ENCODE measurements at regions not wholly inside any gene's neighbourhood (a gene's known extent, or its start where the extent isn't known, plus 50 kb on each side); places are given as distances from the start of the nearest gene placed in this dataset.
"Not testable (repeated sequence)": the region's sequence is repeated elsewhere in the genome, so short reads cannot be mapped to it uniquely, and the experiment has no call there.

DNA sequence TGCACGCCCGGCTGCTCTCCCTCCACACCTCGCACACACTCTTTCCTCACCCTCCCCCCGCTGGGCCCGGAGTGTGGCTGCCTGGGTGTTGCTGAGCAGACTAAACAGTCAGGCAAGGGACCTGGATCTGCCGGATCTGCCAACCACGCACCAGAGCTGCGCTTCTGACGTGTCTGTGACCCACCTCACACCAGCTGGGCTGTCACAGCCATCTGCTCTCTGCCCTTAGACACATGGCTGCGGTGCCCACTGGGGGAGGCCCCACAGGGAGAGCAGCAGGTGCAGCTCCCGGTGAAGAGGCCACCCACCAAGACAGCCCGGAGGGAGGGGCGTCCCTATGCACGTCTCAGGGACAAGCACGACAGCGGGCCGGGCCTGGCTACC, 5403.1 kb upstream of the TPTE start:
- H3K4me2 ChIP-seq (ENCODE audit: low read length); H3K27me3 ChIP-seq (ENCODE audit: insufficient read depth, low read depth, low read length); H3K9ac ChIP-seq (ENCODE audit: low read length); H3K4me3 ChIP-seq (ENCODE audit: low read length); H3K9me3 ChIP-seq (ENCODE audit: low read length); H3K9me2 ChIP-seq (ENCODE audit: insufficient read depth, low read length); H3K36me3 ChIP-seq (ENCODE audit: insufficient read depth, low read length); H4K20me1 ChIP-seq (ENCODE audit: insufficient read depth); H3K27ac ChIP-seq (ENCODE audit: low read length); H3F3A ChIP-seq (ENCODE audit: insufficient read depth, low read length, poor library complexity, severe bottlenecking); H3K79me2 ChIP-seq (replicated peaks; ENCODE audit: insufficient read depth, low read length); H2AFZ ChIP-seq (ENCODE audit: low read depth, low read length): not testable (repeated sequence)

- not testable (repeated sequence) for H2AFZ ChIP-seq (ENCODE audit: low read depth, low read length); H3K27ac ChIP-seq (ENCODE audit: low read length); H3K79me2 ChIP-seq (replicated peaks; ENCODE audit: insufficient read depth, low read length); H3F3A ChIP-seq (ENCODE audit: insufficient read depth, low read length, poor library complexity, severe bottlenecking); H4K20me1 ChIP-seq (ENCODE audit: insufficient read depth); H3K36me3 ChIP-seq (ENCODE audit: insufficient read depth, low read length); H3K4me2 ChIP-seq (ENCODE audit: low read length); H3K4me3 ChIP-seq (ENCODE audit: low read length); H3K9ac ChIP-seq (ENCODE audit: low read length); H3K27me3 ChIP-seq (ENCODE audit: insufficient read depth, low read depth, low read length); H3K9me3 ChIP-seq (ENCODE audit: low read length); H3K9me2 ChIP-seq (ENCODE audit: insufficient read depth, low read length)
Observed at GRCh38 chr21:5119179-5119578, 5402.2 kb upstream of the TPTE start.

GRCh38 chr21:5121399-5121798, 5400.0 kb upstream of the TPTE start:
- H3F3A ChIP-seq (ENCODE audit: insufficient read depth, low read length, poor library complexity, severe bottlenecking); H3K4me2 ChIP-seq (ENCODE audit: low read length); H3K9ac ChIP-seq (ENCODE audit: low read length); H3K79me2 ChIP-seq (replicated peaks; ENCODE audit: insufficient read depth, low read length); H3K27ac ChIP-seq (ENCODE audit: low read length); H3K36me3 ChIP-seq (ENCODE audit: insufficient read depth, low read length); H3K4me3 ChIP-seq (ENCODE audit: low read length); H4K20me1 ChIP-seq (ENCODE audit: insufficient read depth); H3K9me2 ChIP-seq (ENCODE audit: insufficient read depth, low read length); H3K9me3 ChIP-seq (ENCODE audit: low read length); H2AFZ ChIP-seq (ENCODE audit: low read depth, low read length); H3K27me3 ChIP-seq (ENCODE audit: insufficient read depth, low read depth, low read length): not testable (repeated sequence)

- not testable (repeated sequence) for H3K27ac ChIP-seq (ENCODE audit: low read length); H3F3A ChIP-seq (ENCODE audit: insufficient read depth, low read length, poor library complexity, severe bottlenecking); H3K36me3 ChIP-seq (ENCODE audit: insufficient read depth, low read length); H3K27me3 ChIP-seq (ENCODE audit: insufficient read depth, low read depth, low read length); H3K4me2 ChIP-seq (ENCODE audit: low read length); H3K9me2 ChIP-seq (ENCODE audit: insufficient read depth, low read length); H3K9ac ChIP-seq (ENCODE audit: low read length); H2AFZ ChIP-seq (ENCODE audit: low read depth, low read length); H3K79me2 ChIP-seq (replicated peaks; ENCODE audit: insufficient read depth, low read length); H3K4me3 ChIP-seq (ENCODE audit: low read length); H4K20me1 ChIP-seq (ENCODE audit: insufficient read depth); H3K9me3 ChIP-seq (ENCODE audit: low read length)
Observed at GRCh38 chr21:5121849-5122248, 5399.5 kb upstream of the TPTE start.

DNA sequence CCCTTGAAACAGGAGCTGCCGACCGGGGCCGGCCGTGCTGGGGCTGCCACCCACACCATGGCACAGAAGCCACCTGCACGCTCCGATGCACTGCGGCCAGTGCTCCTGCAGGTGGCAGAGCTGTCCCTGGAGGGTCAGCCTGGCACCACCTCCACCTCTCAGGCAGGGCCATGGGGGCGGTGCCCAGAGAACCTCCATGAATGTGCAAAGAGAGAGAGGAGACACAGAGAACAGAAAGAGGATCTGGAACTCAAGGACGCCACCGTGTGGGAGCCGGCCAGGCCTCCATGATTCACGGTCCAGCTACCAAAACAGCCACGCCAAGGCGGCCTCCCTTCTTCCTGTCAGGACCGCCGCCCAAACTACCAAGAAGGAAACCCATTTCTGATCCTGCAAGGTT, 5397.7 kb upstream of the TPTE start:
- not testable (repeated sequence) for H3K4me2 ChIP-seq (ENCODE audit: low read length)

DNA sequence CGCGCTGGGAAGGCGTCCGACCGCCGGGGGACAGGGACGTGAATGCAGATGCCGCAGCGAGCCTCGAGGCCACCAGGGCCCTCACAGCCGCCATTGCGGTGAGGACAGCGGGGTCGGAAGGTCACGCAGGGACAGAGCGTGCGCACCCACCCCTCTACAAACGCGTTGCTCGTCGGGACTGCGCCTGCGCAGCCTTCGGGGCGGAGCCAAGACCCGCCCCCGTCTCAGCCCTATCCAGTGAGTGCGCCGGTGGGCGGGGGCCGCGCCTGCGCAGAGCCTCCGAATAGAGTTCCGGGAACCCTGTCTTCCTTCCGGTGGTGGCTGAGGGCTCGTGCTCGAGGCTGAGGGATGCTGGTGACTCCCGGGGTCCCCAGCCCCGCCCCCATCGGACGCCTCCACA, 5393.1 kb upstream of the TPTE start:
- not testable (repeated sequence) for H3K27ac ChIP-seq (ENCODE audit: low read length)

More for the DNA sequence above, 5397.7 kb upstream of the TPTE start:
- not testable (repeated sequence) for H3K27ac ChIP-seq (ENCODE audit: low read length); H2AFZ ChIP-seq (ENCODE audit: low read depth, low read length); H3K9me2 ChIP-seq (ENCODE audit: insufficient read depth, low read length); H3K9me3 ChIP-seq (ENCODE audit: low read length); H3F3A ChIP-seq (ENCODE audit: insufficient read depth, low read length, poor library complexity, severe bottlenecking); H3K27me3 ChIP-seq (ENCODE audit: insufficient read depth, low read depth, low read length); H4K20me1 ChIP-seq (ENCODE audit: insufficient read depth); H3K4me3 ChIP-seq (ENCODE audit: low read length); H3K9ac ChIP-seq (ENCODE audit: low read length); H3K79me2 ChIP-seq (replicated peaks; ENCODE audit: insufficient read depth, low read length); H3K36me3 ChIP-seq (ENCODE audit: insufficient read depth, low read length)

DNA sequence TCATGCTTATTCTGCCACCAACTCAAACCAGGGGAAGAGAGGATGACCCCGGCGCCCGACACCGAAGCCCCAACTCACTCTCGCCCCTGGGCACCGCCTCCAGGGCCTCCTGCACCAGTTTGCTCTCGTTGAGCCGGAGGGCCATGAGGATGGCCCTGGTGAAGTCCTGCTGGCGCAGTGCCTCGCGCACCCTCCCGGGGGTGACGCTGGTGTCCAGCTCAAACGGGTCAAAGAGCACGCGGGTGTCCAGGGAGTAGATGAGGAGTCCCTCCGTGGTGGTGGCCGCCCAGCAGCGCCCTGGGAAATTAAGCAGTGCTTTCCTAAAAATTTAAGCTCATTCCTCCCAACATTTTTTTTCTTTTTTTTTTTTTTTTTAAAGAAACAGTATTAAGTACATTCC, 5387.6 kb upstream of the TPTE start:
- not testable (repeated sequence) for H3K9me2 ChIP-seq (ENCODE audit: insufficient read depth, low read length); H3K79me2 ChIP-seq (replicated peaks; ENCODE audit: insufficient read depth, low read length); H3K4me2 ChIP-seq (ENCODE audit: low read length); H3K9me3 ChIP-seq (ENCODE audit: low read length); H3K27me3 ChIP-seq (ENCODE audit: insufficient read depth, low read depth, low read length); H3K27ac ChIP-seq (ENCODE audit: low read length); H2AFZ ChIP-seq (ENCODE audit: low read depth, low read length); H3K9ac ChIP-seq (ENCODE audit: low read length); H3K4me3 ChIP-seq (ENCODE audit: low read length); H3F3A ChIP-seq (ENCODE audit: insufficient read depth, low read length, poor library complexity, severe bottlenecking); H4K20me1 ChIP-seq (ENCODE audit: insufficient read depth); H3K36me3 ChIP-seq (ENCODE audit: insufficient read depth, low read length)

More for the DNA sequence above, 5393.1 kb upstream of the TPTE start:
- Histone ChIP-seq H3K9ac (ENCODE audit: low read length) (peak overlapping the region; percentile 42), H3K4me3 (ENCODE audit: low read length) (peak overlapping the region; percentile 58)
- not testable (repeated sequence) for H3K4me2 ChIP-seq (ENCODE audit: low read length); H3F3A ChIP-seq (ENCODE audit: insufficient read depth, low read length, poor library complexity, severe bottlenecking); H4K20me1 ChIP-seq (ENCODE audit: insufficient read depth); H3K36me3 ChIP-seq (ENCODE audit: insufficient read depth, low read length); H2AFZ ChIP-seq (ENCODE audit: low read depth, low read length); H3K9me2 ChIP-seq (ENCODE audit: insufficient read depth, low read length); H3K9me3 ChIP-seq (ENCODE audit: low read length); H3K27me3 ChIP-seq (ENCODE audit: insufficient read depth, low read depth, low read length); H3K79me2 ChIP-seq (replicated peaks; ENCODE audit: insufficient read depth, low read length)
- peak; percentile 72 for TF ChIP-seq POLR2AphosphoS5 (IDR thresholded peaks at IDR 0.05)

- not testable (repeated sequence) for H3K27ac ChIP-seq (ENCODE audit: low read length); H3K9ac ChIP-seq (ENCODE audit: low read length); H3F3A ChIP-seq (ENCODE audit: insufficient read depth, low read length, poor library complexity, severe bottlenecking); H3K4me3 ChIP-seq (ENCODE audit: low read length); H3K36me3 ChIP-seq (ENCODE audit: insufficient read depth, low read length); H3K79me2 ChIP-seq (replicated peaks; ENCODE audit: insufficient read depth, low read length); H3K9me3 ChIP-seq (ENCODE audit: low read length); H3K9me2 ChIP-seq (ENCODE audit: insufficient read depth, low read length); H3K27me3 ChIP-seq (ENCODE audit: insufficient read depth, low read depth, low read length); H2AFZ ChIP-seq (ENCODE audit: low read depth, low read length); H3K4me2 ChIP-seq (ENCODE audit: low read length); H4K20me1 ChIP-seq (ENCODE audit: insufficient read depth)
Observed at GRCh38 chr21:5136406-5136805, 5385.0 kb upstream of the TPTE start.
